ENCODE measurements at regions not wholly inside any gene's neighbourhood (a gene's known extent, or its start where the extent isn't known, plus 50 kb on each side); places are given as distances from the start of the nearest gene placed in this dataset.
A peak's percentile ranks its signal among the peaks of the same experiment; 100 is the strongest.

GRCh38 chrX:69024161-69024736, 141.0 kb downstream of the PJA1 start:
- H3K4me2 ChIP-seq (ENCODE audit: low read depth, low read length), result no peak overlapping the region
- peak overlapping the region; percentile 20; the same call in 1 of the 2 replicates for H3K18ac ChIP-seq (ENCODE audit: low read depth, low read length)
- H2AK9ac ChIP-seq (replicated peaks; ENCODE audit: low read depth, low read length, poor library complexity), result no peak overlapping the region
- TF ChIP-seq CTCF (conservative IDR thresholded peaks at IDR 0.05; ENCODE audit: low read depth, low read length) (no peak), MAZ (IDR thresholded peaks at IDR 0.05; ENCODE audit: borderline replicate concordance, low read depth, low read length) (no peak), FOS (IDR thresholded peaks at IDR 0.05; ENCODE audit: low read depth, low read length) (no peak), BHLHE40 (IDR thresholded peaks at IDR 0.05; ENCODE audit: low read depth, low read length) (no peak), MAFK (IDR thresholded peaks at IDR 0.05; ENCODE audit: low read depth, low read length) (no peak), RCOR1 (IDR thresholded peaks at IDR 0.05; ENCODE audit: insufficient replicate concordance, low read length) (no peak), SMC3 (IDR thresholded peaks at IDR 0.05; ENCODE audit: low read depth, low read length) (no peak), POLR2A (IDR thresholded peaks at IDR 0.05; ENCODE audit: low read depth, low read length) (no peak), ELK1 (IDR thresholded peaks at IDR 0.05; ENCODE audit: borderline replicate concordance, low read depth, low read length) (no peak)
- H2BK20ac ChIP-seq (ENCODE audit: low read depth, low read length), result no peak overlapping the region
- no peaks in the 10 kb centered on the region for H3K9me3 ChIP-seq (ENCODE audit: control insufficient read depth, insufficient read depth, low read length)
- ATAC-seq (ENCODE audit: low read depth) (no peak), DNase-seq (no peak)
- H4K20me1 ChIP-seq (ENCODE audit: insufficient read depth, low read length), result no peaks in the 10 kb centered on the region
- no peak overlapping the region for H2BK5ac ChIP-seq (ENCODE audit: low read depth, low read length, poor library complexity, severe bottlenecking)
- BruUV-seq (replicated peaks), result no TSS peak
- ChIA-PET POLR2A (ENCODE audit: unreplicated experiment) (no interaction called here), CTCF (no interaction called here)
- peak overlapping the region; percentile 25; the same call in 1 of the 2 replicates for H2AK5ac ChIP-seq (ENCODE audit: low read depth, low read length)
- 60% methylated on average over 1 of the region's 10 CpGs; no CpG with 5 or more reads in 1 of the 2 experiments for WGBS, 2 experiments (ENCODE audit: extremely low coverage in 2 of 2, insufficient read length in 1 of 2)
- no peak overlapping the region for H3K4ac ChIP-seq (ENCODE audit: low read depth, low read length)
- peak overlapping the region in 1 of 2 experiments; percentile 15; a peak in 1 of 4 replicates for H4K8ac ChIP-seq (ENCODE audit: low read depth in 2 of 2, low read length in 2 of 2)
- H3K23ac ChIP-seq (ENCODE audit: low read depth, low read length), result no peak overlapping the region
- H3K4me3 ChIP-seq (ENCODE audit: insufficient read depth, low read depth, low read length), result no peak overlapping the region
- H3K27ac ChIP-seq (ENCODE audit: insufficient read depth, low read length), result no peak overlapping the region
- H3K9ac ChIP-seq (ENCODE audit: low read depth, low read length), result no peak overlapping the region
- H4K91ac ChIP-seq (ENCODE audit: insufficient read depth, low read depth, low read length), result no peak overlapping the region
- H2AFZ ChIP-seq (replicated peaks; ENCODE audit: low read length, poor library complexity), result no peak overlapping the region
- no peaks in the 10 kb centered on the region for H3K79me1 ChIP-seq (ENCODE audit: low read depth in 1 of 2, low read length in 2 of 2)
- in situ Hi-C loops (cut with MboI; ENCODE audit: low sequenced_read_pairs), result no loop called here
- no peaks in the 10 kb centered on the region for H3K36me3 ChIP-seq (ENCODE audit: control insufficient read depth, insufficient read depth, low read length)
- no peak overlapping the region for H4K5ac ChIP-seq (ENCODE audit: low read depth, low read length)
- no peak overlapping the region for H2BK15ac ChIP-seq (ENCODE audit: low read depth, low read length)
- H3K14ac ChIP-seq (replicated peaks; ENCODE audit: low read depth, low read length), result 0 out of 2 replicates have a peak overlapping the region, but pooled peaks have one; percentile 19
- peaks cover 9% of the 10 kb centered on the region; the same call in 1 of the 2 replicates for H3K27me3 ChIP-seq (ENCODE audit: control insufficient read depth, insufficient read depth, low read length)
- intact Hi-C loops (cut with micrococcal nuclease), result no loop called here
- H3K9me1 ChIP-seq (ENCODE audit: insufficient read depth, low read length), result peaks cover 11% of the 10 kb centered on the region; the same call in 1 of the 2 replicates
- H3K56ac ChIP-seq (ENCODE audit: extremely low read depth, insufficient read depth, low read length), result no peak overlapping the region
- dilution Hi-C loops (cut with HindIII; ENCODE audit: low sequenced_read_pairs, unreplicated experiment), result no loop called here
- peaks cover 17% of the 10 kb centered on the region for H3K4me1 ChIP-seq (ENCODE audit: control insufficient read depth, insufficient read depth, low read length)
- no peak overlapping the region; the same call in 1 of the 2 replicates for H2BK120ac ChIP-seq (ENCODE audit: low read depth, low read length)

Data from IMR-90 (cell line).